Activated CD8-positive, alpha-beta memory T cell treated with anti-CD3 and anti-CD28 coated beads, Interleukin-2, amount 10 ng/mL, durations not matched to agents 7 days and 5 days (primary cell): ENCODE measurements at regions not wholly inside any gene's neighbourhood (a gene's known extent, or its start where the extent isn't known, plus 50 kb on each side); places are given as distances from the start of the nearest gene placed in this dataset.

Experiments
- ATAC-seq: fragments of 150-1000 bp; cut with Tn5 transposase; one replicate; pipeline ENCODE4 v1.10.0; 2021; ENCODE audit warnings: moderate library complexity
- CTCF ChIA-PET: fragments of 350-600 bp; sonication (Branson Sonifier 250); formaldehyde crosslinking; loops from one replicate; lab custom pipeline; 2021; ENCODE audit warnings: antibody characterized with exemption; lab: Charles Lee
- DNase-seq: peaks from one replicate; pipeline ENCODE4 v3.0.0-alpha.2; 2020
- H3K27ac Mint-ChIP-seq: one replicate; pipeline ENCODE4 v1.8.0; 2021; ENCODE audit warnings: mild to moderate bottlenecking, mixed read lengths
- H3K27me3 Mint-ChIP-seq: one replicate; pipeline ENCODE4 v1.8.0; 2021; ENCODE audit warnings: mixed read lengths
- H3K36me3 Mint-ChIP-seq: one replicate; pipeline ENCODE4 v1.8.0; 2021; ENCODE audit warnings: mild to moderate bottlenecking, mixed read lengths
- H3K4me1 Mint-ChIP-seq: one replicate; pipeline ENCODE4 v1.8.0; 2021; ENCODE audit warnings: mixed read lengths
- H3K4me3 Mint-ChIP-seq: one replicate; pipeline ENCODE4 v1.8.0; 2021; ENCODE audit warnings: mild to moderate bottlenecking, moderate library complexity, mixed read lengths
- H3K9me3 Mint-ChIP-seq: one replicate; pipeline ENCODE4 v1.8.0; 2022; ENCODE audit warnings: low read depth, mixed read lengths

DNA sequence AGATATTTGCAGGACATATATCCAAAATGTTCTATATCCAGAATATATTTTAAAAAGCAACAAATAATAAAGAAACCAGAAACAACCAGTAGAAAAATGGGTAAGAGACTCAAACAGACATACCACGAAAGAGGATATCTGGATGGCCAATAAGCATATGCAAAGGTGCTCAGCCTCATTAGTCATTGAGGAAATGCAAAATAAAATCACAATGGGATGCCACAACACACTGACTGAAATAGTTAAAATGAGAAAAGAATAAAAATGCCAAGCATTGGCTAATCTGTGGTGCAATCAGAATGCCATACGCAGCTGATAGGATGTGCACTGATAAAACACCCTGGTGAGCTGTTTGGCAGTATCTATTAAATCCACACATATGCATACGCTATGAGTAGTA lies 265.8 kb upstream of the ANKH start:
- CTCF ChIA-PET = no interaction called here
- H3K36me3 Mint-ChIP-seq = no peaks in the 10 kb centered on the region
- no peaks in the 10 kb centered on the region for H3K4me1 Mint-ChIP-seq

DNA sequence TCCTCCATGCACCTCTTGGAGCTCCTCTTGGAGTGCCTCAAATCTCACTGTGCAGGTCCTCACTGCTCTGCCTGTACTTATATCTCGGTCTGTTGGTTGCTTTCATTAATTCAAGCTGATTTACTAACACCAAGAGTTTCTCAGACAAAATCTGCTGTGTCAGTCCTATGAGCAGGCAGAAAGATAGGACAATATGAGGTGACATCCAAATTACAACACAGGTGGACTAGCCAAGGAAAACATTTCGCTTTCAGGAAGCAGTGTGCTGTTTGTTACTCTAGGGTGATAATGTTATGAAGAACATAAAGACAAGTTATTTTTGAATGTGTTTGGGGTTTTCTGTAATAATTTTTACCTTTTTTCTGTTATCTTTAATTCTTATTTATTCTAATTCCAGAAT lies 264.1 kb upstream of the ANKH start:
- no peaks in the 10 kb centered on the region for H3K4me1 Mint-ChIP-seq
- H3K27ac Mint-ChIP-seq = no peak overlapping the region
- H3K4me3 Mint-ChIP-seq = no peak overlapping the region
- H3K27me3 Mint-ChIP-seq = no peaks in the 10 kb centered on the region
- CTCF ChIA-PET = no interaction called here
- H3K9me3 Mint-ChIP-seq = no peaks in the 10 kb centered on the region
- DNase-seq (no peak), ATAC-seq (no peak)
- H3K36me3 Mint-ChIP-seq = no peaks in the 10 kb centered on the region

More for the DNA sequence above, 265.8 kb upstream of the ANKH start:
- Mint-ChIP-seq H3K27me3 (no peaks in the 10 kb centered on the region), H3K27ac (no peak overlapping the region), H3K4me3 (no peak overlapping the region), H3K9me3 (no peaks in the 10 kb centered on the region)
- ATAC-seq (no peak), DNase-seq (no peak)

DNA sequence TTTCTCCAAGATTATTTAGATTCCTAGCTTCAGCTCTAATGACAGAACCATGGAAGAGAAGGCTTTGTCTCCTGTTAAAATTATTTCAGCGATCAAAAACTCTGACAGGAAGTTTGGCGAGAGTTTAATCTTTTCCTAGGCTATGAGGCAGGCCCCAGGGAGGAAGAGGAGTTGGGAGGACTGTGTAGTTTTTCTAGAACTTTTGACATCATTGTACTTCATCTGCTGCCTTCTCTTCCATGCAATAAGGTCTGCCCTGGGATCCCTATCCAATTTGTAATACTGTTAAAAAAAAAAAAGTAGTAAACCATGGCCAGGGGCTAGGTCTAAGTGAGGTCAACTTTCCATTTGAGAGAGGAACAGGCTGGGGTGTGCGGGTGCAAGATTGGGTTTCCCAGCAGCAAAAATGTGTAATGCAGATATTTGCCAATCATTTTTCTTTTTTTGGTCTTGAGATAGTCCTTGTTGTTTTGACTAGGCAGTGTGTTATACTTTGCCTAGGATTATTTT lies 261.9 kb upstream of the ANKH start:
- CTCF ChIA-PET = no interaction called here
- no peaks in the 10 kb centered on the region for H3K27me3 Mint-ChIP-seq
- no peaks in the 10 kb centered on the region for H3K4me1 Mint-ChIP-seq
- H3K36me3 Mint-ChIP-seq = no peaks in the 10 kb centered on the region
- H3K27ac Mint-ChIP-seq = no peak overlapping the region
- H3K4me3 Mint-ChIP-seq = no peak overlapping the region
- no peak for DNase-seq
- H3K9me3 Mint-ChIP-seq = no peaks in the 10 kb centered on the region
- ATAC-seq = no peak

DNA sequence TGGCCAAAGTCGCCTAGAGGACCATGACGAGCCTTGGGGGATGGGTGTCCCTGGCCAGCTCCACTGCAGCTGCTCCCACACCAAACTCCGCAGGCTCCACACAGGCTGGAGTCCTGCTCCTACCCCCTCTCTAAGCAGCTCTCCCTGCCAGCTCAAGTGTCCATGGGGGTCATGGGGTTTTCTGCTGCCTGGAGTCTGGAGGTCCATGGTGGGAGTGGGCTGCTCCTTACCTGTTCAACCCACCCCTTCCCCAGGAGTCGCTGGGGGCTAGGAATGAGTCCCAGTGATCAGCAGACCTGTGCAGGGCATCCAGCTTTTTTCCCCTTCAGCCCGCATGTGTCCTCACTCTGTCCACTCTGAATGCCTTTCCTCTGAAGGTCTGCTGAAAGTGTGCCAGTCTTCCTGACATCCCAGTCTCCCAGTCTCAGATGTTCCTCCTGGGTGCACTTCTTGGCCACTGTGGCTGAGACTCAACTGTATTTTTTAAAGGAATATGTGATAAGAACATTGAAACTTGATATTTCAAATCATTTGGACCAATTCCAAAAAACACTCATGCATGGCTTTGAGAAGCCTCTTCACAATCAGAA lies 261.3 kb upstream of the ANKH start:
- CTCF ChIA-PET = no interaction called here
- no peaks in the 10 kb centered on the region for H3K27me3 Mint-ChIP-seq
- ATAC-seq = no peak
- H3K4me3 Mint-ChIP-seq = no peak overlapping the region
- H3K9me3 Mint-ChIP-seq = no peaks in the 10 kb centered on the region
- no peak for DNase-seq
- H3K4me1 Mint-ChIP-seq = no peaks in the 10 kb centered on the region
- no peaks in the 10 kb centered on the region for H3K36me3 Mint-ChIP-seq
- H3K27ac Mint-ChIP-seq = no peak overlapping the region

DNA sequence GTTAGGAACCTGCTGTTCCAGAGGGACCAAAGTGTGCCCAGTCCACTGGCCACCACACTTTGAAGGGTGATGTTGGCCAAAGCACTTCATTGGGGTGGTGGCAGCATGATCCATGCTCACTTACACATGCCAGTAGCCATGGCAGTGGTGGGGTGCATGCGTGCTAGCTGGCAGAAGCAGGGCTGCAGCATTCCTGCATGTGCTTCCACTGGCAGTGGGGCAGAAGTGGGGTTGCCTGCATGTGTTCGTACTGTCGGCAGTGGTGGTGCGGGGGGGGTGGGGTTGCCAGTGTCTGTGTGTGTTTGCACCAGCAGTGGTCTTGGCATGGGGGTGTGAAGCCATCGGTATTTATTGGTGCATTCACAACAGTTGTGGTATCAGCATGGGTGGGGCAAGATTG lies 260.3 kb upstream of the ANKH start:
- Mint-ChIP-seq H3K27ac (no peak overlapping the region), H3K4me1 (no peaks in the 10 kb centered on the region), H3K27me3 (no peaks in the 10 kb centered on the region), H3K9me3 (no peaks in the 10 kb centered on the region), H3K4me3 (no peak overlapping the region), H3K36me3 (no peaks in the 10 kb centered on the region)
- no peak for ATAC-seq
- no peak for DNase-seq
- CTCF ChIA-PET = no interaction called here

DNA sequence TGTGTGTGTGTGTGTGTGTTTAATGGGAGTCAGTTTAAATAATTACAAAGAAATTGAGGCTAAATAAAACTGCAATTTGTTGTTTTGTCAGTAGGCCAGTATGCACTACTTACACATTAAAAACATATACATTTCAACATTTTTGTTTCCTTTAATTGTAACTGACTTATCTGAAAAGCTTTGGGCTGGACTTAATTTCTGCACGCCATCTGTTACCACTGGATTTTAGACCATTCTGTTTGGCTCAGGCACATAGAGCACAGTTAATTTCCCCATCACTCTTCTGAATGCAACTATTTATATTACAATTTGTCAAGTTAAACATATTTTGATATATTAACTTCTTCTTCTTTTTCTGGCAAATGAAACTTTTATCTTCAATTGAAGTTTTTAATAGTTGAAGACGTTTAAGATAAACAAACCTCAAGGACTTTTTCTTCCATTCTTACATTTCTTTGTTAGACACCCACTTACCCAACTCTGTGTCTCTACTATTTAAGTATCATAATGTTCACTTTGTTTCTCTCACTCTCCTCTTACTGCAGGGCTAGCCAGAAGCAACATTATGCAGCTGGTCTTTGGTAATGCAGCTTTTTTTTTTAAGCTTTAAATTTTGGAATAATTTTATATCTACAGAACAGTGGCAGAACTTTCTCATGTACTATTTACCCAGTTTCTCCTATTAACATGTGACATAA lies 253.4 kb upstream of the ANKH start:
- Mint-ChIP-seq H3K36me3 (no peaks in the 10 kb centered on the region), H3K9me3 (peaks cover 5% of the 10 kb centered on the region), H3K27me3 (no peaks in the 10 kb centered on the region), H3K4me1 (no peaks in the 10 kb centered on the region), H3K27ac (no peak overlapping the region), H3K4me3 (no peak overlapping the region)
- DNase-seq (no peak), ATAC-seq (no peak)
- CTCF ChIA-PET = interaction anchor here (0.9 kb wide), 1 partner anchor 19 kb away, joined by 3 read pairs; no protein-coding TSS in a partner anchor

DNA sequence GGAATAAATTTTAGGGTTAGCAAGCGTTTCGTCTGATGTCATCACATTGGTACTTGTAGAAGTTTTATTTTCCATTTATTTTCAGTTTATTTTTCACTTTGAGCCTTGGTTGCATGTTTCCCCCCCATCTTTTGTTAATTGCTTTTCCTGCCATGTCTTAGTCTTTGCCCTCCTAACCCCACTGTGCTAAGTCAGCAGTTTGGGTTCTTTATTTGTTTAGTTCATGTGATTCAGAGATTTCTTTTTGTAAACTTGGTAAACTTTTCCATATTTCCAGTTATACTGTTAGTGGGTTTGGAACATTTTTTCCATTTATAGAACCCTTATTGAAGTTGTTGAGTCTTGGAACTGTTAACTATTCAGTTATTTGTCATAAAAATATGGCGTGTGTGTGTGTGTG lies 252.9 kb upstream of the ANKH start:
- DNase-seq (no peak), ATAC-seq (no peak)
- Mint-ChIP-seq H3K9me3 (peaks cover 5% of the 10 kb centered on the region), H3K27me3 (no peaks in the 10 kb centered on the region), H3K4me1 (no peaks in the 10 kb centered on the region), H3K36me3 (no peaks in the 10 kb centered on the region), H3K4me3 (no peak overlapping the region), H3K27ac (no peak overlapping the region)
- CTCF ChIA-PET = no interaction called here

DNA sequence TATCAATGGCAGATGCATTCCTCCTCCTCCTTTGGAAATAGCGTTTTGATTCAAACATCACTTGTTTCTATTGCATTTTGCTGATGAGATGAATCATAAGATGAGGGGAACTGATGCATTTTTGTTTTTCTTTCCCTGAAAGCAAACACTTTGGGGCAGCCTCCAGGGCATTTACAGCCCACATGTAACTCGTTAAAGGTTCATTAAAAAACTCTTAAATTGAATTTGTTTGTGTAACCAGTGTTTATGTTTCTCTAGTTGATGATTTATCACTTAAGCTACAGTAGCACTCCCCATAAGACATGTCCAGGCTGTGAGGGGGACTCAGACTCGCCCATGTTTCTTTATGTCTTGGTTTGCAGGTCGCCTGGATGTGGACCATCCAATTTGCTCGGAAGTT lies 246.1 kb upstream of the ANKH start:
- DNase-seq (no peak), ATAC-seq (no peak)
- Mint-ChIP-seq H3K4me3 (no peak overlapping the region), H3K27me3 (no peaks in the 10 kb centered on the region), H3K27ac (no peak overlapping the region), H3K4me1 (no peaks in the 10 kb centered on the region), H3K9me3 (peaks cover 5% of the 10 kb centered on the region), H3K36me3 (no peaks in the 10 kb centered on the region)
- CTCF ChIA-PET = no interaction called here

DNA sequence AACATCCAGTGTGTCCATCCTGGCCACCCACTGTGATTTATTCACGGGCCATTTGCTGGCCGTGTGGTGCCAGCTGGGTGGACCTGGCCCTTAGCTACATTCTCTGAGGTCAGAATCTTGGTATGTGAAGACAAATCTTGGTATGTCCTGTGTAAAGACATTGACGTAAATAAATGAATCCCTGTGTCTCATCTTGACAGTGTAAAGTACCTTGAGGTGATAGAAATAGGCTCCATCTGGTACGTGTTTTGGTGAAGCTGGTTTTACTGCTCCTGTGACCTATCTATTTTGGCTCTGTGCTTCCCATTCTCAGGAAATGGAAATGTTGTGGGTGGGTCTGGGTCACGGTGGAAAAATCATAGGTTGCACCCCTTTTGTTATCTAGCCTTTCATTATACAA lies 245.4 kb upstream of the ANKH start:
- CTCF ChIA-PET = no interaction called here
- Mint-ChIP-seq H3K36me3 (no peaks in the 10 kb centered on the region), H3K4me1 (no peaks in the 10 kb centered on the region), H3K27ac (no peak overlapping the region), H3K4me3 (no peak overlapping the region), H3K9me3 (peaks cover 5% of the 10 kb centered on the region), H3K27me3 (no peaks in the 10 kb centered on the region)
- no peak for DNase-seq
- no peak for ATAC-seq

DNA sequence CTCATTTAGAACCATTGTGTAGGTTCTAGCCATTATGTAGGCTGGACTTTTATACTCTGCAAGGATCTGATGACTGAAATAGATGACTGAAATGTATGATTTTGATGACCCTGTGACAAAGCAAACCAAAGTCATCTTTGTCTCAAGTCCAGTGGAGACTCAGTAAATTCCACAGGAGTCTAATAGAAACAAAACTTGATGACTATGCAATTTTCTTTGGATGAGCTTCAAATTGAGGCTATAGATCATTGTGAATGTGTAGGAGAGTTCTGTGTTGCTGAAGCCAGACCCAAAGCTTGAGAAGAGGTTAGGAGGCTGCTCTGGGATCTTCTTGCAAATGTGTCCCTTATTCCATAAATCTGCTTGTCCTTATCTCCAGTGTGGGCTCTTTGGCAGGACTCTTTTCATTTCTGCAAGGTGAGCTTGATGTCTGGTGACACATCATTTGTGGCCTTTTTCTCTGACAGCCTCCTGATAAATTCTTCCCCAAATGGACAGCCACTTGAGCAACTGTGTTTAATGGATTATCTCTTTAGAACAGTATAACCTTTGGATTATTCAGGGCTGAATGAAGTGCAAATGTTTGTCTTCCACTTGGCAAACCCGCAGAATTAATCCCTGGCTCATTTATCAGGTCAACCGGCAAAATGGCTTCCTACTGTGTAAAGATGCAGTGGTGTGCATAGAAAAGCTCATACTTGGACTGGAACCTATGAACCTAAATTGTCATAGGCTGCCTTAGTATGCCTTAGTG lies 235.1 kb upstream of the ANKH start:
- ATAC-seq (no peak), DNase-seq (no peak)
- Mint-ChIP-seq H3K36me3 (no peaks in the 10 kb centered on the region), H3K27ac (no peak overlapping the region), H3K27me3 (no peaks in the 10 kb centered on the region), H3K4me3 (no peak overlapping the region), H3K4me1 (no peaks in the 10 kb centered on the region), H3K9me3 (no peaks in the 10 kb centered on the region)
- CTCF ChIA-PET = interaction anchor here (1.1 to 1.2 kb wide), 4 partner anchors 7 to 1349 kb away, joined by 3 to 4 read pairs (median 4); no protein-coding TSS in a partner anchor

DNA sequence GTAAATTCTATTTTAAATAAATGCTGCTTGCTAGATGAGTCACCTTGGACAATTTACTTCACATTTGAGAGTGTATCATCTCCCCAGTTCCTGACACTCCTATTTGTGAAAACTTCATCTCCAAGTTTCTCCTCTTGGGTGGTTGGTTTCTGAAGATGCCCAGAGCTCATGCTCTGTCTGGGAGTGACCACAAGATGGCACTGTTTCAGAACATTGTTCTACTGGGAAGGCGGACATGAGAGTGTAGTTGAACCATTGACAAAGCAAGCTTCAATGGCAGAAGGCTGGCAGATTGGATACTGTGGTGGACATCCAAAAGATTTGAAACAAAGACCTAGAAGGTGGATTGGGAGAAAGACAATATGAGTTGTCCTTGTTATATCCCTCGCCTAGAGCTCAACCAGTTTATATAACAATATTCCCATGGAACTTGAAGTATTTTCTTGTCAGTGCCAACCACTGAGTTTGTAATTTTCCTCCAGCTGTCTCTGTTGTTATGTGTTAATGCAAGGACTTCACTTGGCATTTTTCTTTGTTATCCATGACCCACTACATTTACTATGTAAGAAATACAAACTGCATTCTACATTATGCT lies 234.3 kb upstream of the ANKH start:
- CTCF ChIA-PET = interaction anchor here (0.7 to 1.2 kb wide), 5 partner anchors 8 to 129 kb away, joined by 3 to 4 read pairs (median 3); no protein-coding TSS in a partner anchor
- DNase-seq = peak; percentile 50
- ATAC-seq = peak; percentile 63
- Mint-ChIP-seq H3K4me1 (no peaks in the 10 kb centered on the region), H3K36me3 (no peaks in the 10 kb centered on the region), H3K9me3 (no peaks in the 10 kb centered on the region), H3K27me3 (no peaks in the 10 kb centered on the region), H3K27ac (no peak overlapping the region), H3K4me3 (no peak overlapping the region)

DNA sequence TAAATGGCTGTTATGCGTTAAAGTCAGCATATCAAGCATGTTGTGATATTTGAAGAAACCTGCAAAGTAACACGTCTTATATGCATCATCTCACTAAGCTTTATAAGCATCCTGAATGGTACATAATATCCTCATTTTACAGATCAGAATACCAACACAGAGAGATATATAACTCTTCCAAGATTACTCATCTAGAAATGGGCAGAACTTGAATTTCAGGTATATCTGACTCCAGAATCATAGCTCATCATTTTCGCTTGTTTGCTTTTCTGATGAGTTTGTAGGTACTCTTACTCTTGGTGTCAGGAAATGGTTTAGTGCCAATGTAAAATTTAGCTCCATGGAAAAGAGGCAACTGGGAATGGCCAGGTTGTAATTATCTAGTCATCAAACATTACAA lies 232.3 kb upstream of the ANKH start:
- Mint-ChIP-seq H3K27me3 (no peaks in the 10 kb centered on the region), H3K27ac (no peak overlapping the region), H3K4me3 (no peak overlapping the region), H3K36me3 (no peaks in the 10 kb centered on the region), H3K4me1 (no peaks in the 10 kb centered on the region), H3K9me3 (no peaks in the 10 kb centered on the region)
- no peak for ATAC-seq
- no peak for DNase-seq
- CTCF ChIA-PET = no interaction called here

DNA sequence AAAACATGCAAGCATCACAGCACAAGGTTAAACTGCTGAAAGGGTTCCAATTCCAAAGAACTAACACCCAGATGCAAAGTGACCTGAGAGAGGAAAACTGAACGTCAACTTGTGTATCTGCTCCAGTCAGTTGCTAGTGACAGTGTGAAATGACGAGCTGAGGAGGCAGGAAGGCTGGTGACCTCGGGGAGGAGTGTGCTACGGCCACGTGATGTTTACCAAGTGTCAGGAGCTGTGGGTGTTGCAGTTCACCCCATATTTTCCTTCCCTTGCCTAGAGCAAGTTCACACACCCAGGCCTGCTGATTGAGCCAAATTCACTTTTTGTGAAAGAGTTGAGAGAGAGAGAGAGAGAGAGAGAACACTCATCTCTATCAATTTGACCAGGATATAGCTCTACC lies 231.6 kb upstream of the ANKH start:
- H3K27ac Mint-ChIP-seq = no peak overlapping the region
- H3K4me1 Mint-ChIP-seq = no peaks in the 10 kb centered on the region
- CTCF ChIA-PET = no interaction called here
- no peak overlapping the region for H3K4me3 Mint-ChIP-seq
- H3K27me3 Mint-ChIP-seq = no peaks in the 10 kb centered on the region
- H3K9me3 Mint-ChIP-seq = no peaks in the 10 kb centered on the region
- ATAC-seq (no peak), DNase-seq (no peak)
- no peaks in the 10 kb centered on the region for H3K36me3 Mint-ChIP-seq
